Epithelial cell of esophagus (primary cell): ENCODE measurements at regions not wholly inside any gene's neighbourhood (a gene's known extent, or its start where the extent isn't known, plus 50 kb on each side); places are given as distances from the start of the nearest gene placed in this dataset.
A peak's percentile ranks its signal among the peaks of the same experiment; 100 is the strongest.

ENCODE experiments used
- DNase-seq: peaks from one replicate; pipeline ENCODE4 v3.0.0; 2010; ENCODE audit warnings: low read depth
- H3K4me3 ChIP-seq: 2 replicates; pipeline ENCODE4 v1.5.1; 2011; ENCODE audit warnings: mild to moderate bottlenecking, low read length, control low read depth
- TF ChIP-seq, protein P1 (sequence below): IDR thresholded peaks from 2 replicates; pipeline ENCODE4 v1.5.1; 2011; ENCODE audit warnings: low read depth, mild to moderate bottlenecking, low read length, control low read depth, inconsistent platforms; ENCODE audit not compliant: insufficient read depth; ENCODE audit errors: missing control alignments

DNA sequence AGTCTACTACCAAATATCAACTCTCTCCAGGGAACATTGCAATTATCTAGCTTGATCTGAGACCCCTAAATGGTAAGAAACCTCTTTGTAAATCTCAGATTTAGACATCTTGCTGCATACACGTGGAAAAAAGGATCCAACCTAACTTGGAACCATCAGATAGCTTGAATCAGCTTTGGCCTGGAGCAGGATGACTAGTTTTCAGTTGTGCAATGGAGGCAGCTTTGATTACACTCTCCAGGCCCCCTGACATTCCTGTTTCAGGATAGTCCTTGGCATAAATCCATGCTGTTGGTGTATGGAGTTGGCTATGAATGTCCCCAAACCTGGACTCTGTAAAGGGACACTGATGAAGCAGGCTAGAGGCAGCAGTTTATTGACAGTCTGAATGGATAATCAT is 1061.9 kb upstream of the TENM3 start:
- DNase-seq = peak; percentile 78
- TF ChIP-seq, protein P1, sequence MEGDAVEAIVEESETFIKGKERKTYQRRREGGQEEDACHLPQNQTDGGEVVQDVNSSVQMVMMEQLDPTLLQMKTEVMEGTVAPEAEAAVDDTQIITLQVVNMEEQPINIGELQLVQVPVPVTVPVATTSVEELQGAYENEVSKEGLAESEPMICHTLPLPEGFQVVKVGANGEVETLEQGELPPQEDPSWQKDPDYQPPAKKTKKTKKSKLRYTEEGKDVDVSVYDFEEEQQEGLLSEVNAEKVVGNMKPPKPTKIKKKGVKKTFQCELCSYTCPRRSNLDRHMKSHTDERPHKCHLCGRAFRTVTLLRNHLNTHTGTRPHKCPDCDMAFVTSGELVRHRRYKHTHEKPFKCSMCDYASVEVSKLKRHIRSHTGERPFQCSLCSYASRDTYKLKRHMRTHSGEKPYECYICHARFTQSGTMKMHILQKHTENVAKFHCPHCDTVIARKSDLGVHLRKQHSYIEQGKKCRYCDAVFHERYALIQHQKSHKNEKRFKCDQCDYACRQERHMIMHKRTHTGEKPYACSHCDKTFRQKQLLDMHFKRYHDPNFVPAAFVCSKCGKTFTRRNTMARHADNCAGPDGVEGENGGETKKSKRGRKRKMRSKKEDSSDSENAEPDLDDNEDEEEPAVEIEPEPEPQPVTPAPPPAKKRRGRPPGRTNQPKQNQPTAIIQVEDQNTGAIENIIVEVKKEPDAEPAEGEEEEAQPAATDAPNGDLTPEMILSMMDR = no peak
- no peak overlapping the region for H3K4me3 ChIP-seq

DNA sequence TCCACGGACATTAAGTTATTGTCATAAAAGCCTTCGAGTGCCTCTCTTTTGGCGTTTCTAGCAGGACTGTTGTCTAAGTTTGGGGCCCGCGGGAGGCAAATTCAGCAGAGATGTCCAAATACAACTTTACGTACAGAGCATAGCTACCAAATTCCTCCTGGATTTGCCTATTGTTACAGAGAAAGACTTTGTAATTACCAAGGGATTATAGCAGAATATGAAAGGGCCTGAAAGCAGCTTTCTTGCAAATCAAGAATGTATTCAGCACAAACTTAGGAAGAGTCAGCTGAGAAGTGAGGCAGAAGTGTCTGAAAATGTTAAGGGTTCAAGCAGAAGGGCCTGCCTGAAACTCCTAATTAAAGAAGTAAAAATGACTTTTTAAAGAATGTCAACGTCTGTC is 1053.5 kb upstream of the TENM3 start:
- DNase-seq = no peak
- no peak overlapping the region for H3K4me3 ChIP-seq
- TF ChIP-seq, protein P1 = no peak

DNA sequence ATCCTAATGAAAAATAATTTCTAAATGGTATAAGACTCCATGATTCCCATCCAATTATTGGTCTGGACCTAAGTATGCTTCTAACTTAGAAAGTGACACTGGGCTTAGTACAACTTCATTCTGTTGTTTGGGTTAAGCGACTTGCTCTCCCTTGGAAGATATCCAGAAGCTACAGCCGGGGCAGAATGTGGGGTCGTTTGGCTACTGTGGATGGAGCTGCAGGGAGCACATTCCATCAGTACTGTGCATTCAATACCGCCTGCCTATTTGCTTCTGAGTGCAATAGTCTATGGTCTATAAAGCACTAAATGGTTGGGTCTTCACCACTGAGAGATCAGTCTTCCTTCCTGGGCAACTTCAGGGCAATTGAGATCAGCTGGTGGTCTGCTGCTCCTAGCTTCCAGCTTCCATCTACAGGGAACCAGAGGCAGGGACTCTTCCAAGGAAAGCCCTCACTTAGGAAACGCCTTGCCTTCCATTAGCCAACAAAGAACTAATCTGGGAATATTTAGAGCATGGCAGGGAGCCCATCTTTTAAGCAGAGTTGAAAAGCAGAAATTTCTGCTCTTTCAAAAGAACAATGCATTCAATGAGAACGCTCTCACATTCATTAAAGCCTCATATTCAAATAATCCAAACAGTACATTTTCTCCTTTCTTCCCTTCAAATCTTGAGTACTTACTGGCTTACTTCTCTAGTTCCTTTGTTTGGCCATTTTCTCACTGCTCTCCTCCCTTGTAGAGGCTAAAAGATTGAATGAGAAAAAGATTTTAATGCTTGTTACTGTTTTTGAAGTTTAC is 1049.9 kb upstream of the TENM3 start:
- no peak for DNase-seq
- TF ChIP-seq, protein P1 = no peak
- no peak overlapping the region for H3K4me3 ChIP-seq

DNA sequence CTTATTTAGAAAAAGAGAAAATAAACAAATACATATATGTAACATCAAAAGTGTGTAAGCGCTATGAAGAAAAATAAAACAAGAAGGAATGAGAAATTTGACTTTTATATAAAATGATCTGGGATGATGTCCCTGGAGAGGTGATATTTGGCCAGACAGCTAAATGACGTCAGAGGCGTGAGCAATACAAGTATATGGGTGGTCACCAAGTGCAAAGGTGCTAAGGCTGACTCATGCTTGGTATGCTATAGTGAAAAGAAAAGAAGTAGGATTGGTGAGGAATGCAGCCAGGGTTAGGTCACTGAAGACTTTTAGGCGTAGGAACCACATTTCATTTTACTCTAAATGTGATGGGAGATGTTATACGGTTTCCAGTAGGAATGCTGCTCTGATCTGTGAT is 1049.1 kb upstream of the TENM3 start:
- TF ChIP-seq, protein P1 = no peak
- H3K4me3 ChIP-seq = no peak overlapping the region
- peak; percentile 15 for DNase-seq

DNA sequence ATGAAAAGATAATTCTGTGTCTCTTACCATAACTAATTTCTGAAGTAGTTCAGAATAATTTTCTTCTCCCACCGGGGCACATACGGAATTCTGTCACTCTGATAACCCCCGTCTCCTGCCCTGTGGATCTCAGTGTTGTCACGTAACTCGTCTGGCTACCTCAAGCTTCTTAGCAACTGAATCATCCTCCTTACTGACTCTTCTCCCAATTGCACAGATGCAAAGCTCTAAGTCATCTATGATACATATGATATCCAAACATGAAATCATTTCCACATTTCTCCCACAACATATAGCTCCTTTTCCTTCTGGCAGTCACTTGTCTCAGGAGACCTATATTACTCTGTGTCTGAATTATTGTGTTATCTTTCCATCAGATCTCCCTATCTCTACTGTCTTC is 1043.1 kb upstream of the TENM3 start:
- DNase-seq = peak; percentile 48
- H3K4me3 ChIP-seq = no peak overlapping the region
- TF ChIP-seq, protein P1 = no peak

DNA sequence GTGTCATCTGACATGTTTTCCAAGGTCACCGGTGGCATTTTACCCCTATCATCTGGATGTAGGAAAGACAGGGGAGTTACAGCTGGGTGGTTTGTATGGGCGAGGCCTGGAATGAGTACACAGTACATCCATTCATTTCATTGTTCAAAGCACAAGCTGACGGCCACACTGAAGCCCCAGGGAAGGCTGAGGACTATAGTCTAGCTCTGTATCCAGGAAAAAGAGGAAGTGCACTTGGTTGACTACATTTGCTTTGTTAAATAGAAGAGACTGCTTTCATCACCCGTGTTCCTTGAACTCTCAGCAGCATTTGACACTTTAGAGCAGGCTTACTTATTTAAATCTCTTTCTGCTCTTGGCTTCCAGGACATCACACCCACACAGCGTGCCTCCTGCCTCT is 1041.0 kb upstream of the TENM3 start:
- H3K4me3 ChIP-seq = no peak overlapping the region
- peak; percentile 14 for DNase-seq
- TF ChIP-seq, protein P1 = no peak

DNA sequence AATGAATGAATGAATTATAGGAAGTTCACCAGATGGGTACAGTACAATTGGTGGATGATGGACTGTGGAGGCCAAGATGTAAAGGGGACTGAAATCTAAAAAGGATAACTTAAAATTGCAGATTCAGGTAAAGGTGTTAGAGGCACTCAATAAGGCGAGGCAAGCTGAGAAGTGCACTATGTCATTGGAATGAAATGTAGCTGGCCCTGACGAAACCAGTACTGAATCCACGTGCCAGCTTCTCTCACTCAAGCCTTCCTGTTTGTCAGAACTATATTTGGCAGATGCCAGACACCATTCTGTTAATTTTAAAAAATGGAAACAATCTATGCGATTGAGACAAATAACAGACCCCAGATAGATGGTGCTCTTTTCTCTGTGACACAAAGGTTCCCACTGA is 1039.1 kb upstream of the TENM3 start:
- DNase-seq = peak; percentile 71
- H3K4me3 ChIP-seq = no peak overlapping the region
- TF ChIP-seq, protein P1 = no peak
